ENCODE measurements at regions not wholly inside any gene's neighbourhood (a gene's known extent, or its start where the extent isn't known, plus 50 kb on each side); places are given as distances from the start of the nearest gene placed in this dataset.
"Not testable (repeated sequence)": the region's sequence is repeated elsewhere in the genome, so short reads cannot be mapped to it uniquely, and the experiment has no call there.

DNA sequence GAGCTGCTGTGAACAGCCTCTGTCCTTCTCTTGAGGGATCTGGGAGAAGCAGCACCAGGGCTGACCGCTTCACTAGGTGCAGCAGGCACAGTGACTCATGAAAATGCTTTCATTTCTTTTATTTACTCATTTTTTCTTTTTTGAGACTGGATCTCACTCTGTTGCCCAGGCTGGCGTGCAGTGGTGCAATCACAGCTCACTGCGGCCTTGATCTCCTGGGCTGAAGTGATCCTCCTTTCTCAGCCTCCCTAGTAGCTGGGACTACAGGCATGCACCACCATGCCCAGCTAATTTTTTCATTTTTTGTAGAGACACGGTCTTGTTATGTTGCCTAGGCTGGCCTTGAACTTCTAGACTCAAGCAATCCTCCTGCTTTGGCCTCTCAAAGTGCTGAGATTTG is 216.8 kb upstream of the EEF2KMT start:
- no peak for DNase-seq

GRCh38 chr16:5309946-5310611 is 212.5 kb upstream of the EEF2KMT start:
- DNase-seq: no peak

GRCh38 chr16:5305023-5305422 is 207.4 kb upstream of the EEF2KMT start:
- no peak for DNase-seq

GRCh38 chr16:5302372-5303114 is 204.9 kb upstream of the EEF2KMT start:
- no peak for DNase-seq

- DNase-seq: no peak
These were observed 200.6 kb upstream of the EEF2KMT start for GRCh38 chr16:5298202-5298601.

GRCh38 chr16:5296176-5296575 is 198.6 kb upstream of the EEF2KMT start:
- DNase-seq: no peak

- not testable (repeated sequence) for DNase-seq
These were observed 197.7 kb upstream of the EEF2KMT start for GRCh38 chr16:5295304-5295703.

DNA sequence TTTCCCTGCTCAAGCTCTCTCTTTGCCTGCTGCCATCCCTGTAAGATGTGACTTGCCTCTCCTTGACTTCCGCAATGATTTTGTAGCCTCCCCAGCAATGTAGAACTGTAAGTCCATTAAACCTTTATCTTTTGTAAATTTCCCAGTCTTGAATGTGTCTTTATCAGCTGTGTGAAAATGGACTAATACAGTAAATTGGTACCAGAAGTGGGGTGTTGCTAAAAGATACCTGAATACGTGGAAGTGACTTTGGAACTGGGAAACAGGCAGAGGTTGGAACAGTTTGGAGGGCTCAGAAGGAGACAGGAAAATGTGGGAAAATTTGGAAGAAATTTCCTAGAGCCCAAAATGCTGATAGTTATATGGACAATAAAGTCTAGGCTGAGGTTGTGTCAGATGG is 184.6 kb upstream of the EEF2KMT start:
- DNase-seq: not testable (repeated sequence)

- no peak for DNase-seq
These were observed 159.9 kb upstream of the EEF2KMT start for GRCh38 chr16:5257462-5257861.

DNA sequence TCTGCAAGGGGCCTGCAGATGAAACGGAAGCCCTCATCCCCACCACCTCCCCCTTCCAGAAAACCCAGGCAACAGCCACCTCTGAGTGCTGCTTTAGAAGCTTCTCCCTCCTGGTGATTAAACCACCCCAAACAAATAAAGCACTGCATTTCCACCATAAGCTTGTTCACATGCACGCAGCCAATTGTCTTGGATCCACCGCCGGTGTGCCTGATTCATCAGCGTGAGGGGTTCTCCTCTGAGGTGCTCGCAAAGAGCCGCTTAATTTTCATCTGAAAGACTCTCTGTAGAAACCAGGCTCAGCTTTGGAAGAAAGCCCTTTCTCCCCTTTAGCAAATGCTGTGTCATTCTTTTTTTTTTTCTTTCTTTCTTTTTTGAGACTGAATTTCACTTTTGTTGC is 155.2 kb upstream of the EEF2KMT start:
- DNase-seq: no peak

- not testable (repeated sequence) for DNase-seq
These were observed 149.8 kb upstream of the EEF2KMT start for GRCh38 chr16:5247403-5247802.

GRCh38 chr16:5240278-5240626 is 142.7 kb upstream of the EEF2KMT start:
- not testable (repeated sequence) for DNase-seq

DNA sequence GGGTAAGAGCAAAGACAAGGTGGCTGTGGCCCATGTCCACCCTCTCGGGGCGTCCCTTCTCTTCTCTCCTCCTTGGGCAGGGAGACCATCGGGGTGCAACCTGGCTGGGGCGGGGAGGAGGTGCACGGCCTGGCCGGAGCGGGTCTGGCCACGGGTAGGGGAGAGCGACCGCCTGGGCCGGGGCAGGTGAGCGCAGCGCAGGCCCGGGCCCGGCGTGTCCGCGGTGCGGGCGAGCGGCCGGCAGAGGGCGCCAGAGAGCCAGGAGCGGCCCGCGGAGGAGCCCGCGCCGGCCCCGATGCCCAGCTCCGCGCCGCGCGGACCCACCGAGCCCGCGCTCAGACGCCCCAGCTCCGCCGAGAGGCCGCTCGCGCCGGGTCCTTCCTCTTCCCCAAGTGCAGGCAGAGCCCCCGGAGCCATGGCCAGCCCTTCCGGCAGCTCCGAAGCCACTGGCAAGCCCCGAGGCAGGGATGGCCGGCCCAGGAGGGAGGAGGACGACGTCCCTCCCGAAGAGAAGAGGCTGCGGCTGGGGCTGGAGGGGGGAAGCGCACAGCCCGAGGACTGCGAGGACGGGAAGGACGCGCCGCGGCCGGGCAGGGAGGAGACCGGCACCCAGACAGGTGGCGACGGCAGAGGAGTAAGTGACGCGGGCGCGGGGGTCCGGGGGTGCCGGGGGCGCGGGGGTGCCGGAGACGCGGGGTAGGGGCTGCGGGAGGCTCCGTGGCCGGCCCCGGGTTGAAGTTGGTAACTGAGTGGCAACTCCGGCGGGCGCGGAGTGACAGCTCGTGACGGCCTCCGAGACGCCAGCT is 142.1 kb upstream of the EEF2KMT start:
- DNase-seq: peak; percentile 57

DNA sequence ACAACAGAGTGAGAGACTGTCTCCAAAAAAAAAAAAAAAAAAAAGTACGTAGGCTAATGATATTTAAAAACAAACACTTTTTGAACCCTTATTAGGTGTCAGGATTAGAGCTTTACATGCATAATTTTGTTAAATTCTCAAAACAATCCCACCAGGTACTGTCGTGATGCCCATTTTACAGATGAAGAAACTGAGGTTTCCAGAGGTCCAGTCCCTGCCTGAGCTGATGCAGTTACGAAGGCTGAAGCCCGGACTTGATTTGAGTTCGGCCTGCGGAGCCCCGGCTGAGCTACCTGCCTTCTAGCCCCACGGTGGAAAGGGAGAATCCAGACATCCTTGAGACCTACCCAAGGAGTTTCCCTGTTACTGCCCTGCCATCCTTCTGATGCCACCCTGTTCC is 137.5 kb upstream of the EEF2KMT start:
- no peak for DNase-seq

DNA sequence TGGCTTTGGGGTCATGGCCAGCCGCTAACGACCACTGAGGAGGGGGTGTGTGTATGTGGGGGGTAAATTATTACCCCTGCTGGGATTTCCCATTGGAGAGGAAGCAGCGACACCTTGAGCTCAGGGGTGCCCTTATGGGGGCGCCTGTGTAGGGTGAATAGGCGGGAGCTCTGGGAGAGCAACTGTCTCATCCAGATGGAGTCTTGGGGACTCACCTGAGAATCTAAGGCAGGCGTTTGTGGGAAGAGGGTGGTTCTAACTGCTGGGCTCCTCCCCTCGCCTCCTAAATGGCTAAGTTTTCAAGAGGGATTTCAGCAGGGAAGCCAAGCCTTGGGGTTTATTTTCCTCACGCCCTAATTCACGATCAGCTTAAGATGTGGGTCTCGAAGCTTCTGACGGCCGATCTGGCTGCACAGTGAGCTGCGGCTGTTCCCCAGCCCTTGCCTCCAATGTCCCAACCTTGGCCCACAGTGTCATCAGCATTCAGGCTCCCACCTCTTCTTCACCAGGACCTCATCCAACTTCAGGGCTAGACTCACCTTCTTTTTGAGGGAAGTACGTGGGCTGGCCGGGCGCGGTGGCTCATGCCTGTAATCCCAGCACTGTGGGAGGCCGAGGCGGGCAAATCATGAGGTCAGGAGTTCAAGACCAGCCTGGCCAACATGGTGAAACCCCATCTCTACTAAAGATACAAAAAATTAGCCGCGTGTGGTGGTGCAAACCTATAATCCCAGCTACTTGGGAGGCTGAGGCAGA is 136.9 kb upstream of the EEF2KMT start:
- no peak for DNase-seq

- DNase-seq: no peak
These were observed 133.7 kb upstream of the EEF2KMT start for GRCh38 chr16:5231246-5231759.

DNA sequence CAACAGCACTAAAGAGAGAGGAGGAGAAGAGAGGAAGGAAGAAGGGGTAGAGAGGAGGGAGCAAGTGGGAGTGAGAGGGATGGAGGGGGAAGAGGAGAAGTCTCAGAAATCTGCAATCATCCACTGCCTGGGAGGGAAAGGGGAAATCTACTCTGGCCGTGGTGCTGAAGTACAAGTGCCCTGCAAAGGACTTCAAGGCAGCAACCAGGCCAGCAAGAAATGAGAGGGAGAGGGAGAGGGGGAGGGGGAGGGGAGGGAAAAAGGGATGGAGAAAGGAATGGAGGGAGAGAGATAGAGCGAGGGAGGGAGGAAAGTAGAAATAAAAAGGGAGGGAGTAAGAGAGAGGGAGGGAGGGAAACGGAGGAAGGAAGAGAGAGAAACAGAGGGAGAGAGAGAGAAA is 130.8 kb upstream of the EEF2KMT start:
- no peak for DNase-seq

DNA sequence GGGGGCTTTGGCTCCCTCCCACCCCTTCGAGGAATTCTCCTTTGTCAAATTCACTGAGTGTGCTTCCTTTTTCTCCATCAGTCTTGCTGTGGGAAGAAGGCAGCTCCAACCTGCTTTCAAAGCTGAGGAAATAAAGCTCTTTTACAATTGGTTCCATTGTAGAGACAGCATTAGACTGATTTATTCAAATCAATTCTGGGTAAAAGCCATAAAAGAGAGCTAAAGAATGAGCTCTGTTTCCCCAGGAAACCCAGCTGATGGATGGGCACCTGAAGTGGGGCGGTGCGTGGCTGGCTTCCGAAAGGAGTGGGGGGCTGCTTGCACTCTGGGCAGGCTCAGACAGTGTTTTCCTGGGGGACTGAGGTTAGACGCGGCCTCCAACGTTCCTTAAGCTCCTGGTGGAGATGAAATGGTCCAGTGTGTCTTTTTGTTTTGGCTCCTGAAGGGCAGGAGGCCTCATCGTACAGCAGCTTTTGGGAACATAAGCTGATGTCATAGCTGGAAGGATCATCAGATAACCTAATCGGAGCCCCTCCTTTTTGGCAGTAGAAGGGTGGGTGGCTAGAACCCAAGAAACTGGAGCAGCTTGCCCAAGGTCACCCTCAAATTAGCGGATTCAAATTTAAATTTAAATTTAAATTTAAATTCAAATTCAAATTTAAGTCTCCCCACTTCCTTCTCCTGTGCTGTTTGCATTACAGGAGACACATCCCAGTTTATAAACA is 128.5 kb upstream of the EEF2KMT start:
- DNase-seq: no peak

- DNase-seq: no peak
These were observed 125.2 kb upstream of the EEF2KMT start for GRCh38 chr16:5222761-5223160.

DNA sequence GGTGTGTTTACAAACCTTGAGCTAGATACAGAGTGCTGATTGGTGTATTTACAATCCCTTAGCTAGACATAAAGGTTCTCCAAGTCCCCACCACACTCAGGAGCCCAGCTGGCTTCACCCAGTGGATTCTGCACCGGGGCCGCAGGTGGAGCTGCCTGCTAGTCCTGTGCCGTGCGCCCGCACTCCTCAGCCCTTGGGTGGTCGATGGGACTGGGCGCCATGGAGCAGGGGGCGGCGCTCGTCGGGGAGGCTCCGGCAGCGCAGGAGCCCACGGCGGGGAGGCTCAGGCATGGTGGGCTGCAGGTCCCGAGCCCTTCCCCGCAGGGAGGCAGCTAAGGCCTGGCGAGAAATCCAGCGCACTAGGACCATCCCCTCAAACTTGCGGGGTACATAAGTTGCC is 124.2 kb upstream of the EEF2KMT start:
- DNase-seq: not testable (repeated sequence)

DNA sequence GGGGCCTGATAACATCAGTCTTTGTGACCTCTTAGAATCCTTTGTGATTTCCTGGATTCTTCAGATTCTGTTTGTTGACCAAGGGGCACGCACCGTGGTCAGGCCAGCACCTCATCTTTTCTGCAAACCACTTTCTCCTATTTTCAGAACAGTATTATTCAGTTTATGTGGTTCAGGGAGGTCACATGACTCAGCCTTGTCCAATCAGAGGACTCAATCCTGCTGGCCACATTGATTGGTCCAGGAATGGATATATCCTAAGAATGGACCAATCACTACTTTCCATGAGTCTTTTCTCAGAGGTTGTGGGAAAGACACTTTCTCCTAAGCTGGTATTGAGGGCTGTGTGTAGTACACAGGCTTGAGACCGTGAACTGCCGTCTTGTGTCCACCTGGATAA is 123.1 kb upstream of the EEF2KMT start:
- no peak for DNase-seq

DNA sequence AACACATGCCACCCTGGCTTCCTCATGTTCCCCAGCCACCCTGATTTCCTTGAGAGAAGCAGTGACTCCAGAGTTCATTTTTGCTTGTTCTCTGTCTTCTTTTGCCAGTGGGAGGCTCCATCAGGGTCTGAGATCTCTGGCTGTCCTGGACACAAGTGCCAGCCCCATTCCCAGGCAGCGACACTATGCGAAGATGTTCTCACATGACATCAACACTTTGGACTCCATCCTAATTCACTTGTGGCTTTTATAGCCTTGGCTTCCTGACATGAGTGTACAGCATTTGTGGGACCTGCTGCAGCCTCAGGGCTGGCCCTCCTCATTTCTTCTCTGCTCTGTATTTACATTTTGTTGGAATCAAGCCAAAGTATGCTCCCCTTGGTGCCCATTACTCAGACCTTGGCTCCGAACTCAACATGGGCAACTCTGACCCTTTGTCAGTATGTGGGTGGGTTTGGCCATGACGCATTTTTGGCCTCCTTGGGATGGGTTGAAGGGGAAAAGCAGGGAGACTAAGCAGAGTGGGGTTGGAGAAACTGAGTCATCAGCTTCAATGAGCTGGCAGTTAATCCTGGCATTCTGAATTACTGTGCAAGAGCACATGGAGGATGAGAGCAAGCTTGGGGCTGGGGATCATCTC is 119.0 kb upstream of the EEF2KMT start:
- DNase-seq: no peak

Data from suppressor macrophage treated with lipopolysaccharide for 4 hours (primary cell).